NCI-H526 (cell line): ENCODE measurements at regions not wholly inside any gene's neighbourhood (a gene's known extent, or its start where the extent isn't known, plus 50 kb on each side); places are given as distances from the start of the nearest gene placed in this dataset.
A peak's percentile ranks its signal among the peaks of the same experiment; 100 is the strongest.

Source experiments
- DNase-seq, 2 experiments: peaks; one replicate each; lab custom pipeline; 2025; lab: John Stamatoyannopoulos, UW

GRCh38 chr1:11596295-11596694 is 57.9 kb downstream of the FBXO2 start:
- no peak for DNase-seq

DNA sequence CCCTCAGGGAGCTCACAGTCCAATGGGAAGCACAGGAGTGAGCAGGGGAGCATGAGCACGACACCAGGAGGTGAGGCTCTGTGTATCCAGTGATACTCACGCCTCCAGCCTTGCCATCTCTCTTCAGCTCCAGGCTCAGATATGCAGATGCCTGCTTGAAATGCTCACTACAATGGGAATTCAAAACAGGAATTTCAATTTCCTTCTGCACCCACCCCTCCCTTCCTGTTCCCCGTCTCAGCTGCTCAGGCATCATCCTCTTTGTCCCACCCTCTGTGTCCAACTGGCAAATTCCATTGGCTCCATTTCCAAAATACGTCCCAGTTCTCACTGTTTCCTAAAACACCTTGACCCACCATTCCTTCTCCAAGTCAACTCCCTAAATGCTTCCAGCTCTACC is 58.9 kb downstream of the FBXO2 start:
- DNase-seq = no peak

- DNase-seq = no peak
These were observed 59.6 kb downstream of the FBXO2 start for GRCh38 chr1:11594625-11595024.

GRCh38 chr1:11594222-11594621 is 60.0 kb downstream of the FBXO2 start:
- DNase-seq = no peak

- DNase-seq = peak in 1 of 2 experiments; percentile 3
These were observed 61.5 kb downstream of the FBXO2 start for GRCh38 chr1:11592752-11593151.

GRCh38 chr1:11590395-11590794 is 63.8 kb downstream of the FBXO2 start:
- peak in 1 of 2 experiments; percentile 23 for DNase-seq
